Lower leg skin (tissue), 4 donors: ENCODE measurements at regions not wholly inside any gene's neighbourhood (a gene's known extent, or its start where the extent isn't known, plus 50 kb on each side); places are given as distances from the start of the nearest gene placed in this dataset.

Experiments
- DNase-seq, 2 donors: peaks; one replicate each; pipeline ENCODE4 v3.0.0-alpha.2; 2019; ENCODE audit warnings: low spot score in 2 of 2
- H3K4me3 ChIP-seq: fragments of 200-600 bp; sonication (generic); 2 replicates; pipeline ENCODE4 v1.5.1; 2017; ENCODE audit warnings: mild to moderate bottlenecking, low read depth; ENCODE audit not compliant: poor library complexity, severe bottlenecking
- POLR2A ChIP-seq, 2 donors: fragments of 450-650 bp; IDR thresholded peaks; one replicate each; pipeline ENCODE4 v1.6.1; 2016 to 2017; ENCODE audit warnings: antibody characterized with exemption in 2 of 2, mild to moderate bottlenecking in 1 of 2, moderate library complexity in 1 of 2
- WGBS, 2 donors: methylation state at CpG; one replicate each; pipeline ENCODE4 v1.1.5; 2018; 5-methylcytosine and 5-hydroxymethylcytosine counted together
- intact Hi-C: fragments of 100-400 bp; cut with DNase I; formaldehyde crosslinking; loops from one replicate; pipeline ENCODE4 v1.15.0; 2023; ENCODE audit warnings: low total_unique reads
- TF ChIP-seq, protein P1 (sequence below), 3 donors: fragments of 450-650 bp; IDR thresholded peaks; one replicate each; pipeline ENCODE4 v1.5.1; 2016; ENCODE audit warnings: antibody characterized with exemption in 3 of 3, mild to moderate bottlenecking in 3 of 3, moderate library complexity in 2 of 3

DNA sequence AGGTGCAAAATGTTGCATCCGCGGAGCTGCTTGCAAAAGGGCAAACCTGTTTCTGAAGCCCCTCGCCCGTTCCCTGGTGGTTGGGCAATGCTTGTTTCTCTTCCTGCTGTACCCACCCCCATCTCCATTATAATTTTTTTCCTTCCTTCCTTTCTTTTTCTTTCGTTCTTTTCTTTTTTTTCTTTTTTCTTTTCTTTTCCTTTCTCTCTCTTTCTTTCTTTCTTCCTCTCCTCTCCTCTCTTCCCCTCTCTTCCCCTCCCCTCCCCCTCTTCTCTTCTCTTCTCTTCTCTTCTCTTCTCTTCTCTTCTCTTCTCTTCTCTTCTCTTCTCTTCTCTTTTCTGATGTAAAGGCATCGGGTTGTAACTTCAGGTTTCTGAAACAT, 278.2 kb downstream of the GATA3 start:
- H3K4me3 ChIP-seq: no peak overlapping the region
- no peak for DNase-seq
- WGBS, 2 donors: 1 to 11% methylated on average over 6 of the region's 6 CpGs
- TF ChIP-seq POLR2A (IDR thresholded peaks at IDR 0.05): no peak
- TF ChIP-seq, protein P1, sequence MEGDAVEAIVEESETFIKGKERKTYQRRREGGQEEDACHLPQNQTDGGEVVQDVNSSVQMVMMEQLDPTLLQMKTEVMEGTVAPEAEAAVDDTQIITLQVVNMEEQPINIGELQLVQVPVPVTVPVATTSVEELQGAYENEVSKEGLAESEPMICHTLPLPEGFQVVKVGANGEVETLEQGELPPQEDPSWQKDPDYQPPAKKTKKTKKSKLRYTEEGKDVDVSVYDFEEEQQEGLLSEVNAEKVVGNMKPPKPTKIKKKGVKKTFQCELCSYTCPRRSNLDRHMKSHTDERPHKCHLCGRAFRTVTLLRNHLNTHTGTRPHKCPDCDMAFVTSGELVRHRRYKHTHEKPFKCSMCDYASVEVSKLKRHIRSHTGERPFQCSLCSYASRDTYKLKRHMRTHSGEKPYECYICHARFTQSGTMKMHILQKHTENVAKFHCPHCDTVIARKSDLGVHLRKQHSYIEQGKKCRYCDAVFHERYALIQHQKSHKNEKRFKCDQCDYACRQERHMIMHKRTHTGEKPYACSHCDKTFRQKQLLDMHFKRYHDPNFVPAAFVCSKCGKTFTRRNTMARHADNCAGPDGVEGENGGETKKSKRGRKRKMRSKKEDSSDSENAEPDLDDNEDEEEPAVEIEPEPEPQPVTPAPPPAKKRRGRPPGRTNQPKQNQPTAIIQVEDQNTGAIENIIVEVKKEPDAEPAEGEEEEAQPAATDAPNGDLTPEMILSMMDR (IDR thresholded peaks at IDR 0.05): no peak
- intact Hi-C loops: no loop called here

DNA sequence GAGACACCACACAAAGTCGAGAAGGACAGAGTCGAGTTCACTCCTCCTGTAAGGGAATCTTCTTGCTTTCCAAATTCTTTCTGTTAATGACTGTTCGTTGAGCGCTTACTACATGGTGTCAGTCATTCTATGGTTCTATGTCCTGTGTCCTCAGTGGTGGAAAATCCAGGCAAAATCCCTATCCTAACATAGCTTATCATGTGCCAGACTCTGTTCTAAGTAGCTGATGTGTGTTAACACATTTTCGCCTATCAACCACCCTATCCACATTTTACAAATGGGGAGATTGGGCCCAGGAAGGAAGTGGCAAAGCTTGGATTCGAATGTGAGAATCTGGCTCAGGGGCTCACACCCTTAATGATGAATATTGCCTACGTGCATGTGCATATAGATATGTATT, 280.1 kb downstream of the GATA3 start:
- 87 to 90% methylated on average over 7 of the region's 7 CpGs for WGBS, 2 donors
- intact Hi-C loops: no loop called here
- TF ChIP-seq, protein P1 (IDR thresholded peaks at IDR 0.05): no peak
- TF ChIP-seq POLR2A (IDR thresholded peaks at IDR 0.05): no peak
- DNase-seq: no peak
- H3K4me3 ChIP-seq: no peak overlapping the region

DNA sequence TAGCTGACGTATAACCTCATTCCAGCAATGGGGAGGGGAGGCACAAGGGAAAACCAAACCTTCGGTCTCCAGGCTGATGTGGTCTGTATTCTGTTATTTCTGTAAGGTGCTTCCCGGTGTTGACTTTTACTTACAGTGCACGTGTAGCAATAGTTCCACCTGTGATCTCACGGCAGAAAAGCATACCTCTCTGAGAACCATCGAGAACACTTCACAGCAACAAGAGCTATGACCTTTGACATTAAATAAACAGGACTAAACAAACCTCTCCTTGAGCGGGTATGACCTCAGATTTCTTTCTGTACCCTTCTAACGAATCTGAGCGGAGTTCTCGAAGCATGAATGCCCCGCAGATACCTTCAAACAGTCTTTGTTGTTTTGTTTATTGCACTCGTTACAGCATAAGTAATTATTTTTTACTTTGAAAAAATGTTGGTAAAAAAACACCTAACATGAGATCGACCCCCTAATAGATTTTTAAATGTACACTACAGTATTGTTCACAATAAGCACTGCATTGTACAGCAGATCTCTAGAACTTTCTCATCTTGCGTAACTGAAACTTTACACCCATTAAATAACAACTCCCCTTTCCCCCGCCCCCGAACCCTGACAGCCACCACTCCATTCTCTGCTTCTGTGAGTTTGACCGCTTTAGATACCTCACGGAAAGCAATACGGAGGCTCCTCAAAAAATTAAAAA, 282.3 kb downstream of the GATA3 start:
- intact Hi-C loops: no loop called here
- no peak overlapping the region for H3K4me3 ChIP-seq
- 79 to 82% methylated on average over 19 of the region's 19 CpGs for WGBS, 2 donors
- no peak for TF ChIP-seq POLR2A (IDR thresholded peaks at IDR 0.05)
- TF ChIP-seq, protein P1 (IDR thresholded peaks at IDR 0.05): no peak
- DNase-seq: no peak

DNA sequence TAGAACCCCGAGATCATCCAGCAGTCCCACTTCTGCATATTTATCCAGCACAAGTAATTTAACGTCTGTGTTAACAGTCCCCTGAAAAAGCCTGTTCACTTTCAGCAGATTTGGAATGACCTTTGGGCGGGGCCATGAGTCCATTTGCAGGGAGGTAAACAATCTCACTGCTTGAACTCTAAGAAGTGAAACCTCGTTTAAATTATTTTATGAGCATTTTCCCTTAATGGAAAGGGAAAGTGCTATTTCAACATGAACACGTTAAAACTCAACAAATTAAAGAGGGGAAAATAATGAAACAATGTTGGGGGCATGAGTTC, 282.8 kb downstream of the GATA3 start:
- TF ChIP-seq, protein P1 (IDR thresholded peaks at IDR 0.05): no peak
- no peak for TF ChIP-seq POLR2A (IDR thresholded peaks at IDR 0.05)
- 76 to 78% methylated on average over 5 of the region's 5 CpGs for WGBS, 2 donors
- intact Hi-C loops: no loop called here
- no peak for DNase-seq
- no peak overlapping the region for H3K4me3 ChIP-seq

DNA sequence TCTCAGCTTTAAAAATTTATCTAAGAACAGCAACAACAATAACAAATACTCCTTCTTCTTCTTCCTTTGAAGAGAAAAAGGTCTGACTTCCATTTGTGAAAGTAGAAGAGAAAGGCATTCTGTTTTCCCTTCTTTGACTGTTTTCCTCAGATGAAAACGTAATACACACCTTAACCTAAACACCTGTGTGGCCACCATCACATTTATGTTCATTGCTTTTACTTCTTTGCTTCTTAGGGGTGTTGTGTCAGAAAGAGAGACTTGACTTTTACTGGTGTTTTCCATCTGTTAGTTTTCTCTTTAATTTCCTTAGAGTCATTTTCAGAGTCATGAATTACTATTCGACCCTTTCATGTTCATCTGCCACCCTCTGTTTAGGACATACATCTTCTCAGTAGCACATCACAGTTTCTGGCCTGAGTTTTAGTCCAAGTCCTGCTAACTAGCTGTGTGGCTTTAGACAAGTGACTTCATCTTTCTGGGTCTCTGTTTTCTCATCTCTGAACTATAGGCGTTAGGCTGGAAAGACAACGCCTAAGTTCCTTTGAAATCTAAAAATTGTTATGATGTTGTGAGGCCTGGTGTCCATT, 283.8 kb downstream of the GATA3 start:
- no peak for DNase-seq
- no peak for TF ChIP-seq POLR2A (IDR thresholded peaks at IDR 0.05)
- TF ChIP-seq, protein P1 (IDR thresholded peaks at IDR 0.05): no peak
- H3K4me3 ChIP-seq: no peak overlapping the region
- intact Hi-C loops: no loop called here
- WGBS, 2 donors: 89% methylated on average over 4 of the region's 4 CpGs

DNA sequence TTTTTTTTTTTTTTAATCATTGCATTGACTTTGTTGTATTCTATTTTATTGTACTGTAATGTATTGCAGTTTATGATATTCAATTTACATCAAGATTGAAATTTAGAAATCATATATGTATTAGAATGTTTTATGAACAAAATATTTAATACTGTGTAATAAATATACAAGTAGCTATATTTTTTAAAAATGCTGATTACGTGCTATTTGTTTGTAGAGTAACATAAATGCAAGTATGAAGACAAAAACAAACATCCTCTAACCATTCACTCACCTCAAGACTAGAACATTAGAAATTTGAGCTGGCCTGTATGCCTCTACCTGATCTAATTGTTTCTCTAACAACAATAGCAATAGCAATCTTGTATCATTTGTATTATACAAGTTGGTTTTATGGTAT, 290.3 kb downstream of the GATA3 start:
- no peak for DNase-seq
- no peak for TF ChIP-seq POLR2A (IDR thresholded peaks at IDR 0.05)
- TF ChIP-seq, protein P1 (IDR thresholded peaks at IDR 0.05): no peak
- H3K4me3 ChIP-seq: no peak overlapping the region
- WGBS, 2 donors: 91 to 95% methylated on average over 1 of the region's 1 CpG
- intact Hi-C loops: no loop called here
